Neuronal stem cell (in vitro differentiated cells): ENCODE measurements at regions not wholly inside any gene's neighbourhood (a gene's known extent, or its start where the extent isn't known, plus 50 kb on each side); places are given as distances from the start of the nearest gene placed in this dataset.

Experiments used
- DNase-seq: peaks from one replicate; pipeline ENCODE4 v3.0.0-alpha.2; 2013; ENCODE audit warnings: low spot score
- H2AFZ ChIP-seq: one replicate; pipeline ENCODE4 v1.6.1; 2013; ENCODE audit warnings: mild to moderate bottlenecking, low read length, inconsistent platforms
- H2AK5ac ChIP-seq: 2 replicates; pipeline ENCODE4 v1.6.1; 2013; ENCODE audit warnings: low read depth, mild to moderate bottlenecking, inconsistent platforms, low read length, moderate library complexity, mixed read lengths
- H2BK120ac ChIP-seq: 2 replicates; pipeline ENCODE4 v1.6.1; 2013; ENCODE audit warnings: low read depth, mild to moderate bottlenecking, inconsistent platforms, low read length, moderate library complexity, mixed read lengths
- H2BK12ac ChIP-seq: one replicate; pipeline ENCODE4 v1.6.1; 2013; ENCODE audit warnings: low read length, inconsistent platforms
- H2BK15ac ChIP-seq: 2 replicates; pipeline ENCODE4 v1.6.1; 2013; ENCODE audit warnings: mild to moderate bottlenecking, low read length, inconsistent platforms, mixed read lengths
- H2BK5ac ChIP-seq: one replicate; pipeline ENCODE4 v1.6.1; 2013; ENCODE audit warnings: inconsistent platforms, mild to moderate bottlenecking, low read length, moderate library complexity
- H3K14ac ChIP-seq: one replicate; pipeline ENCODE4 v1.6.1; 2013; ENCODE audit warnings: low read length, inconsistent platforms
- H3K18ac ChIP-seq: 2 replicates; pipeline ENCODE4 v1.6.1; 2013; ENCODE audit warnings: low read length, inconsistent platforms
- H3K23ac ChIP-seq: 2 replicates; pipeline ENCODE4 v1.6.1; 2013; ENCODE audit warnings: low read depth, mild to moderate bottlenecking, mixed read lengths, low read length, inconsistent platforms; ENCODE audit not compliant: poor library complexity
- H3K27ac ChIP-seq: replicated peaks from 3 replicates; pipeline ENCODE4 v1.5.1; 2013; ENCODE audit warnings: low read length, inconsistent platforms
- H3K27me3 ChIP-seq, 3 experiments: 2 replicates each; pipeline ENCODE4 v1.6.1; 2013; ENCODE audit warnings: low read length in 3 of 3, mild to moderate bottlenecking in 2 of 3, inconsistent platforms in 1 of 3, low read depth in 1 of 3, mixed read lengths in 1 of 3, moderate library complexity in 1 of 3; ENCODE audit not compliant: control insufficient read depth in 3 of 3, insufficient read depth in 3 of 3
- H3K36me3 ChIP-seq, 2 donors: replicated peaks in 1 of 2; 2 replicates each; pipeline ENCODE4 v1.6.1; 2013; ENCODE audit warnings: low read length in 2 of 2; ENCODE audit not compliant: control insufficient read depth in 2 of 2, insufficient read depth in 2 of 2
- H3K4ac ChIP-seq: 2 replicates; pipeline ENCODE4 v1.6.1; 2013; ENCODE audit warnings: inconsistent platforms, mild to moderate bottlenecking, low read length, moderate library complexity
- H3K4me1 ChIP-seq, 2 donors: 1 replicate in 1 of 2; 2 replicates in 1 of 2; pipeline ENCODE4 v1.6.1; 2013; ENCODE audit warnings: low read length in 2 of 2, low read depth in 1 of 2; ENCODE audit not compliant: control insufficient read depth in 2 of 2, insufficient read depth in 1 of 2
- H3K4me2 ChIP-seq: one replicate; pipeline ENCODE4 v1.6.1; 2013; ENCODE audit warnings: mild to moderate bottlenecking, low read length, inconsistent platforms; ENCODE audit not compliant: insufficient read depth, poor library complexity, severe bottlenecking
- H3K4me3 ChIP-seq, 2 donors: 2 replicates each; pipeline ENCODE4 v1.5.1; 2013; ENCODE audit warnings: low read length in 2 of 2, mild to moderate bottlenecking in 2 of 2, inconsistent platforms in 1 of 2, moderate library complexity in 1 of 2
- H3K79me1 ChIP-seq: one replicate; pipeline ENCODE4 v1.6.1; 2013; ENCODE audit warnings: low read depth, mild to moderate bottlenecking, inconsistent platforms, low read length, moderate library complexity
- H3K9ac ChIP-seq: one replicate; pipeline ENCODE4 v1.6.1; 2013; ENCODE audit warnings: mild to moderate bottlenecking, low read depth, low read length, inconsistent platforms; ENCODE audit not compliant: poor library complexity
- H3K9me3 ChIP-seq, 2 donors: replicated peaks in 1 of 2; 2 replicates each; pipeline versions ENCODE3 to v1.6.1; 2013; ENCODE audit warnings: low read length in 2 of 2, mild to moderate bottlenecking in 2 of 2, inconsistent platforms in 1 of 2, low read depth in 1 of 2, mixed read lengths in 1 of 2, moderate library complexity in 1 of 2; ENCODE audit not compliant: control insufficient read depth in 2 of 2, insufficient read depth in 1 of 2
- H4K8ac ChIP-seq: one replicate; pipeline ENCODE4 v1.6.1; 2013; ENCODE audit warnings: low read depth, mild to moderate bottlenecking, inconsistent platforms, low read length, moderate library complexity
- H4K91ac ChIP-seq: one replicate; pipeline ENCODE4 v1.6.1; 2013; ENCODE audit warnings: low read length, low read depth, mild to moderate bottlenecking, inconsistent platforms; ENCODE audit not compliant: poor library complexity
- WGBS, 2 donors: extraction: QIAGEN DNeasy Blood & Tissue Kit; methylation state at CpG; one replicate each; pipeline ENCODE4 v1.1.7; 2013; ENCODE audit warnings: missing lambda C conversion rate in 2 of 2, mixed read lengths in 1 of 2; ENCODE audit not compliant: insufficient read length in 2 of 2, insufficient replicate concordance in 1 of 2; ENCODE audit errors: extremely low coverage in 2 of 2; 5-methylcytosine and 5-hydroxymethylcytosine counted together

DNA sequence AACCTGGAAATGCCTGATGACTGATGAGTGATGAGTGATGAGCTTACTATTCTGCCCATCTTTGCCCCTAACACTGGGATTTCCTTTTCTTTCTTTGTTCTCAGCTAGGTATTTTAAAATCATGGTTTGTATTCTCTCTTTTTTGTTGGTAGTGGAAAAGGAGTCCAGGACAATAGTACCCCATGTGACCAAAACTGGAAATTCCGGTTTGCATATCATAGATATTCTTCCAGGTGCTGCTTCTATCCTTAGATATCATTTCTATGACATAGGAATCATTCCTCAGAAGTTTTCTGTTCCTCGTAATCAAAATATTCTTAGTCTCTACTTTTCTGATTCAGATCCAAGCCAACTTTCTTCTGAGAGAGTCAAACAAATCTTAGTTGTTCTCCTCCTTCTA, 320.5 kb upstream of the TET2 start:
- no peaks in the 10 kb centered on the region for H3K79me1 ChIP-seq
- H3K36me3 ChIP-seq, result no peaks in the 10 kb centered on the region
- no peak overlapping the region for H3K18ac ChIP-seq
- no peak overlapping the region for H3K27ac ChIP-seq
- no peak overlapping the region for H4K8ac ChIP-seq
- WGBS, 2 donors, result no CpG with 5 or more reads among the region's 2 CpGs
- H3K4ac ChIP-seq, result no peak overlapping the region
- H3K4me2 ChIP-seq, result no peak overlapping the region
- no peaks in the 10 kb centered on the region for H3K9me3 ChIP-seq
- H4K91ac ChIP-seq, result no peak overlapping the region
- no peak overlapping the region for H2AFZ ChIP-seq
- H3K23ac ChIP-seq, result no peak overlapping the region
- peaks cover 0 to 3% of the 10 kb centered on the region in 2 donors for H3K4me1 ChIP-seq
- H3K4me3 ChIP-seq, result no peak overlapping the region
- no peak overlapping the region for H2BK12ac ChIP-seq
- H2BK15ac ChIP-seq, result no peak overlapping the region
- DNase-seq, result no peak
- no peak overlapping the region for H3K14ac ChIP-seq
- no peaks in the 10 kb centered on the region for H3K27me3 ChIP-seq
- no peak overlapping the region for H2BK120ac ChIP-seq
- H3K9ac ChIP-seq, result no peak overlapping the region
- no peak overlapping the region for H2BK5ac ChIP-seq
- H2AK5ac ChIP-seq, result no peak overlapping the region

DNA sequence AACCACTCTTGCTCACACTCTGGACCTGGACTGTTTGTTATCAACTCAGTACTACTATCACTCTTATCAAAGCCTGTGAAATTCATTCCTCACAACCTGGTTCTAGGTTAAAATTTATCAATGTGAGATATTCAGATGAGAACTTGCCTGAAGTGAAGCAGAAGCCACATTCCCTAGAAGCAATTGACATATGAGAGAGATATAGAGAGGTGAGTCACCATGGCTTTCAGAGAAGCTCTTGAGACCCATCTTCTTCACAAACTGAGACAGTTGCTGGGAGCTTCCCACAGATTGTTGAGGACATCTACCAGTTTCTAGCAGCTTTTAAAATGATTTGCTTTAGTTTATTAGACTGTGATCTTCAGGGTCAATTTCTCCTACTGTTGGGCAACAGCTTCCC, 316.9 kb upstream of the TET2 start:
- no peak overlapping the region for H2AK5ac ChIP-seq
- H3K4me1 ChIP-seq, result no peaks in the 10 kb centered on the region
- H3K14ac ChIP-seq, result no peak overlapping the region
- H3K23ac ChIP-seq, result no peak overlapping the region
- no peak overlapping the region for H2BK12ac ChIP-seq
- no peak for DNase-seq
- no peak overlapping the region for H2AFZ ChIP-seq
- H3K4me3 ChIP-seq, result no peak overlapping the region
- H2BK120ac ChIP-seq, result no peak overlapping the region
- no peaks in the 10 kb centered on the region for H3K27me3 ChIP-seq
- H4K8ac ChIP-seq, result no peak overlapping the region
- no peak overlapping the region for H3K4me2 ChIP-seq
- H4K91ac ChIP-seq, result no peak overlapping the region
- H3K18ac ChIP-seq, result no peak overlapping the region
- no peaks in the 10 kb centered on the region for H3K36me3 ChIP-seq
- no peak overlapping the region for H3K27ac ChIP-seq
- no peak overlapping the region for H2BK5ac ChIP-seq
- H3K9me3 ChIP-seq, result no peaks in the 10 kb centered on the region
- H2BK15ac ChIP-seq, result no peak overlapping the region
- H3K4ac ChIP-seq, result no peak overlapping the region
- H3K9ac ChIP-seq, result no peak overlapping the region
- H3K79me1 ChIP-seq, result no peaks in the 10 kb centered on the region

DNA sequence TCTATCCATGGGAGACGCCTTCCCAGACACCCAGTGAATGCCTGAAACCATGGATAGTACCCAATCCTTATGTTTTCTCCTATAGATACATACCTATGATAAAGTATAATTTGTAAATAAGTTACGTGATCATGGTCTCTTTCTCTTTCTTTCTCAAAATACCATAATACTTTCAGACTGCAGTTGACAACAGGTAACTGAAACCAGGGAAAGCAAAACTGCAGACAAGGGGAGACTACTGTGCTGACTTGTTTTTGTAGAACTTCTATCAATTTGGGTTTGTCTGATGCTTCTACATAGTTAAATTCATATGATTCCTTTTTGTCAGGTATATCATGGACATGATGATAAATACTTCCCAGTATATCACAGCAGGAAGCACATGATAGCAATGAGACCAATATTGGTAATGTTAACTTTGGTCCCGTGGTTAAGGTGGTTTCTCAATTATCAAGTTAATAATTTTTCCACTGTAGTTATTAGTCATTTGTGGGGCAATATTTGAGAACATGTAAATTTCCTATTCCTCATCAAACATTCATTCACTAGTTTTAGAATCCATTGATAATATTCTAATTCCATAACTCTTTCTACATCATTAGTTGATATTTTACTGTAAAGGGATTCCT, 298.0 kb upstream of the TET2 start:
- no peak overlapping the region for H3K14ac ChIP-seq
- no peak overlapping the region for H2BK12ac ChIP-seq
- no peaks in the 10 kb centered on the region for H3K9me3 ChIP-seq
- no peak overlapping the region for H4K91ac ChIP-seq
- H3K9ac ChIP-seq, result no peak overlapping the region
- H3K79me1 ChIP-seq, result no peaks in the 10 kb centered on the region
- no peak overlapping the region for H3K23ac ChIP-seq
- no peak overlapping the region for H2BK5ac ChIP-seq
- H3K27ac ChIP-seq, result no peak overlapping the region
- H3K4me1 ChIP-seq, result no peaks in the 10 kb centered on the region
- H3K18ac ChIP-seq, result no peak overlapping the region
- no peak overlapping the region for H3K4ac ChIP-seq
- H2AFZ ChIP-seq, result no peak overlapping the region
- no peak overlapping the region for H2BK15ac ChIP-seq
- H4K8ac ChIP-seq, result no peak overlapping the region
- DNase-seq, result no peak
- no peak overlapping the region for H2BK120ac ChIP-seq
- no peak overlapping the region for H3K4me3 ChIP-seq
- no peak overlapping the region for H3K4me2 ChIP-seq
- no peaks in the 10 kb centered on the region for H3K36me3 ChIP-seq
- no CpG with 5 or more reads among the region's 3 CpGs for WGBS, 2 donors
- H2AK5ac ChIP-seq, result no peak overlapping the region
- H3K27me3 ChIP-seq, result no peaks in the 10 kb centered on the region

- no peak overlapping the region for H4K8ac ChIP-seq
- H3K79me1 ChIP-seq, result no peaks in the 10 kb centered on the region
- peak overlapping the region; percentile 1 for H2AFZ ChIP-seq
- H3K36me3 ChIP-seq, result no peaks in the 10 kb centered on the region
- no peak overlapping the region for H4K91ac ChIP-seq
- no peak overlapping the region for H3K9ac ChIP-seq
- H3K18ac ChIP-seq, result no peak overlapping the region
- peaks cover 0 to 12% (median 0%) of the 10 kb centered on the region in 3 experiments for H3K27me3 ChIP-seq
- H3K4me1 ChIP-seq, result no peaks in the 10 kb centered on the region
- H2BK12ac ChIP-seq, result no peak overlapping the region
- no peak overlapping the region for H2AK5ac ChIP-seq
- H3K9me3 ChIP-seq, result peaks cover 0 to 13% of the 10 kb centered on the region in 2 donors
- no peak overlapping the region for H2BK5ac ChIP-seq
- no peak overlapping the region for H3K4ac ChIP-seq
- no peak overlapping the region for H3K23ac ChIP-seq
- no peak overlapping the region for H3K4me2 ChIP-seq
- H3K4me3 ChIP-seq, result no peak overlapping the region
- H3K14ac ChIP-seq, result no peak overlapping the region
- H2BK120ac ChIP-seq, result no peak overlapping the region
- H2BK15ac ChIP-seq, result no peak overlapping the region
- H3K27ac ChIP-seq, result no peak overlapping the region
- WGBS, 2 donors, result no CpG with 5 or more reads among the region's 10 CpGs
- peak; percentile 8 for DNase-seq
Measured at GRCh38 chr4:104859601-104860237, 287.0 kb upstream of the TET2 start.
